ENCODE measurements at regions not wholly inside any gene's neighbourhood (a gene's known extent, or its start where the extent isn't known, plus 50 kb on each side); places are given as distances from the start of the nearest gene placed in this dataset.

- no peak for TF ChIP-seq CTCF (conservative IDR thresholded peaks at IDR 0.05; ENCODE audit: low read depth, low read length)
- no peak for TF ChIP-seq EZH2 (IDR thresholded peaks at IDR 0.05; ENCODE audit: borderline replicate concordance, low read depth, low read length, poor library complexity, severe bottlenecking)
Measured at GRCh38 chr10:113293167-113293566, 259.7 kb upstream of the HABP2 start.
